PC-3 (cell line): ENCODE measurements at regions not wholly inside any gene's neighbourhood (a gene's known extent, or its start where the extent isn't known, plus 50 kb on each side); places are given as distances from the start of the nearest gene placed in this dataset.

Source experiments
- ATAC-seq: fragments of 200-7000 bp; cut with Tn5 transposase; 2 replicates; pipeline ENCODE4 v1.9.1; 2020; ENCODE audit warnings: mild to moderate bottlenecking, moderate library complexity
- BruUV-seq: library from RNA; stranded (reverse); fragments of 400-500 nt; replicated peaks from 2 replicates; lab custom pipeline; 2021; lab: Mats Ljungman, UMichigan
- CTCF ChIA-PET: fragments of 300-600 bp; sonication (Branson Sonifier 250); formaldehyde crosslinking; loops from one replicate; lab custom pipeline; 2022; ENCODE audit warnings: antibody characterized with exemption; lab: Charles Lee
- POLR2A ChIA-PET: fragments of 300-600 bp; sonication (Branson Sonifier 250); formaldehyde crosslinking; loops from one replicate; lab custom pipeline; 2022; ENCODE audit warnings: antibody characterized with exemption; ENCODE audit not compliant: unreplicated experiment; lab: Charles Lee
- DNase-seq: peaks from one replicate; pipeline ENCODE4 v3.0.0-alpha.2; 2015
- H2AFZ ChIP-seq: fragments of 300-600 bp; sonication (generic); 2 replicates; pipeline ENCODE4 v1.6.0; 2016; ENCODE audit warnings: antibody characterized with exemption, low read length
- H3F3A ChIP-seq: fragments of 300-600 bp; sonication (generic); one replicate; pipeline ENCODE4 v1.6.0; 2017; ENCODE audit warnings: antibody characterized with exemption, low read length, control low read depth, mild to moderate bottlenecking; ENCODE audit not compliant: unreplicated experiment
- H3K27ac ChIP-seq: fragments of 300-600 bp; sonication (generic); 2 replicates; pipeline ENCODE4 v1.5.1; 2016; ENCODE audit warnings: mild to moderate bottlenecking, low read length
- H3K27me3 ChIP-seq: fragments of 300-600 bp; sonication (generic); 2 replicates; pipeline ENCODE4 v1.6.1; 2016; ENCODE audit warnings: low read length, mixed read lengths
- H3K36me3 ChIP-seq: fragments of 300-600 bp; sonication (generic); 2 replicates; pipeline ENCODE4 v1.6.1; 2016; ENCODE audit warnings: low read depth, mixed run types, low read length, mixed read lengths
- H3K4me1 ChIP-seq: fragments of 300-600 bp; sonication (generic); 2 replicates; pipeline ENCODE4 v1.5.1; 2016; ENCODE audit warnings: low read length; ENCODE audit not compliant: insufficient read depth
- H3K4me2 ChIP-seq: fragments of 300-600 bp; sonication (generic); 2 replicates; pipeline ENCODE4 v1.6.0; 2016; ENCODE audit warnings: low read length
- H3K4me3 ChIP-seq: fragments of 300-600 bp; sonication (generic); 2 replicates; pipeline ENCODE4 v1.5.1; 2016; ENCODE audit warnings: mild to moderate bottlenecking, low read length, mixed read lengths
- H3K79me2 ChIP-seq: fragments of 300-600 bp; sonication (generic); 2 replicates; pipeline ENCODE4 v1.6.1; 2017; ENCODE audit warnings: low read length, mixed read lengths
- H3K9ac ChIP-seq: fragments of 300-600 bp; sonication (generic); 2 replicates; pipeline ENCODE4 v1.6.0; 2016; ENCODE audit warnings: mild to moderate bottlenecking, low read length
- H3K9me2 ChIP-seq: fragments of 300-600 bp; sonication (generic); replicated peaks from 2 replicates; pipeline ENCODE4 v1.6.1; 2016; ENCODE audit warnings: mixed run types, low read length, mixed read lengths
- H3K9me3 ChIP-seq: fragments of 300-600 bp; sonication (generic); 2 replicates; pipeline ENCODE4 v1.6.1; 2016; ENCODE audit warnings: low read length, mixed read lengths
- H4K20me1 ChIP-seq: fragments of 300-600 bp; sonication (generic); 2 replicates; pipeline ENCODE4 v1.6.1; 2016; ENCODE audit warnings: low read length, mixed read lengths
- CTCF ChIP-seq: fragments of 300-600 bp; sonication (generic); conservative IDR thresholded peaks from 2 replicates; pipeline ENCODE4 v1.5.1; 2017; ENCODE audit warnings: antibody characterized with exemption, low read depth, mild to moderate bottlenecking, low read length
- EZH2 ChIP-seq: fragments of 300-600 bp; sonication (generic); IDR thresholded peaks from one replicate; pipeline ENCODE4 v1.6.1; 2017; ENCODE audit warnings: antibody characterized with exemption, mild to moderate bottlenecking, low read length; ENCODE audit not compliant: unreplicated experiment
- EZH2phosphoT487 ChIP-seq: fragments of 300-600 bp; sonication (generic); IDR thresholded peaks from 2 replicates; pipeline ENCODE4 v1.6.1; 2018; ENCODE audit warnings: mild to moderate bottlenecking, antibody characterized with exemption, low read length, borderline replicate concordance
- intact Hi-C: fragments of 100-400 bp; cut with micrococcal nuclease; formaldehyde crosslinking; loops from 2 replicates; pipeline ENCODE4 v1.9.0; 2023

- no peaks in the 10 kb centered on the region for H4K20me1 ChIP-seq
- no peaks in the 10 kb centered on the region for H3K9me3 ChIP-seq
- ChIA-PET POLR2A (no interaction called here), CTCF (no interaction called here)
- peaks cover 12% of the 10 kb centered on the region for H3K4me1 ChIP-seq
- H3K36me3 ChIP-seq, result no peaks in the 10 kb centered on the region
- no peak overlapping the region for H3K9ac ChIP-seq
- BruUV-seq, result no TSS peak
- DNase-seq (no peak), ATAC-seq (no peak)
- H2AFZ ChIP-seq, result no peak overlapping the region
- H3K9me2 ChIP-seq, result no peaks in the 10 kb centered on the region
- H3F3A ChIP-seq, result no peaks in the 10 kb centered on the region
- H3K4me2 ChIP-seq, result no peak overlapping the region
- H3K27ac ChIP-seq, result no peak overlapping the region
- TF ChIP-seq EZH2 (no peak), EZH2phosphoT487 (no peak), CTCF (no peak)
- H3K4me3 ChIP-seq, result no peak overlapping the region
- no peaks in the 10 kb centered on the region for H3K27me3 ChIP-seq
- H3K79me2 ChIP-seq, result no peaks in the 10 kb centered on the region
- intact Hi-C loops, result loop anchor here (10.0 kb wide), 1 partner anchor 115 kb away; no protein-coding TSS in a partner anchor
Observed at GRCh38 chr2:12589802-12590320, 126.9 kb upstream of the TRIB2 start.

GRCh38 chr2:12592296-12592695, 124.4 kb upstream of the TRIB2 start:
- no peaks in the 10 kb centered on the region for H3K27me3 ChIP-seq
- no peaks in the 10 kb centered on the region for H3K79me2 ChIP-seq
- DNase-seq, result no peak
- H3K9me3 ChIP-seq, result no peaks in the 10 kb centered on the region
- BruUV-seq, result no TSS peak
- H3K4me3 ChIP-seq, result no peak overlapping the region
- H3K4me1 ChIP-seq, result peaks cover 12% of the 10 kb centered on the region
- no peak overlapping the region for H2AFZ ChIP-seq
- ChIA-PET CTCF (no interaction called here), POLR2A (no interaction called here)
- H3K4me2 ChIP-seq, result no peak overlapping the region
- H3K27ac ChIP-seq, result no peak overlapping the region
- H3K9me2 ChIP-seq, result no peaks in the 10 kb centered on the region
- intact Hi-C loops, result no loop called here
- H3K36me3 ChIP-seq, result no peaks in the 10 kb centered on the region
- TF ChIP-seq EZH2 (no peak), EZH2phosphoT487 (no peak), CTCF (no peak)
- no peak for ATAC-seq
- no peaks in the 10 kb centered on the region for H3F3A ChIP-seq
- no peaks in the 10 kb centered on the region for H4K20me1 ChIP-seq
- no peak overlapping the region for H3K9ac ChIP-seq

- H3K9ac ChIP-seq, result no peak overlapping the region
- H3K4me2 ChIP-seq, result no peak overlapping the region
- no peaks in the 10 kb centered on the region for H3K4me1 ChIP-seq
- no peak for ATAC-seq
- TF ChIP-seq CTCF (no peak), EZH2phosphoT487 (no peak), EZH2 (no peak)
- no peaks in the 10 kb centered on the region for H3K79me2 ChIP-seq
- H2AFZ ChIP-seq, result no peak overlapping the region
- CTCF ChIA-PET, result no interaction called here
- H3K27me3 ChIP-seq, result no peaks in the 10 kb centered on the region
- BruUV-seq, result no TSS peak
- no peak overlapping the region for H3K4me3 ChIP-seq
- H3K9me3 ChIP-seq, result no peaks in the 10 kb centered on the region
- H3K36me3 ChIP-seq, result no peaks in the 10 kb centered on the region
- no peaks in the 10 kb centered on the region for H3K9me2 ChIP-seq
- no peak overlapping the region for H3K27ac ChIP-seq
- DNase-seq, result no peak
- H4K20me1 ChIP-seq, result no peaks in the 10 kb centered on the region
- POLR2A ChIA-PET, result interaction anchor here (0.6 kb wide), 1 partner anchor 60 kb away, joined by 9 read pairs; no protein-coding TSS in a partner anchor
- H3F3A ChIP-seq, result no peaks in the 10 kb centered on the region
- intact Hi-C loops, result no loop called here
Observed at GRCh38 chr2:12594590-12594989, 122.1 kb upstream of the TRIB2 start.
